Tibial artery (tissue), 4 donors: ENCODE measurements at regions not wholly inside any gene's neighbourhood (a gene's known extent, or its start where the extent isn't known, plus 50 kb on each side); places are given as distances from the start of the nearest gene placed in this dataset.

ENCODE experiments used
- DNase-seq, 2 donors: peaks; one replicate each; pipeline ENCODE4 v3.0.0-alpha.2; 2019
- H3K27ac ChIP-seq, 2 donors: fragments of 200-600 bp; sonication (generic) in 1 of 2; 1 replicate in 1 of 2; 2 replicates in 1 of 2; pipeline ENCODE4 v1.5.1; 2018 to 2019; ENCODE audit warnings: mild to moderate bottlenecking in 1 of 2
- H3K27me3 ChIP-seq, 2 donors: fragments of 200-600 bp; sonication (generic) in 1 of 2; one replicate each; pipeline versions ENCODE4 v1.5.1 to v1.6.0; 2016 to 2019
- H3K36me3 ChIP-seq, 3 donors: fragments of 200-600 bp; sonication (generic) in 2 of 3; one replicate each; pipeline ENCODE4 v1.5.1; 2016 to 2019; ENCODE audit warnings: mild to moderate bottlenecking in 2 of 3
- H3K4me1 ChIP-seq, 4 donors: fragments of 200-600 bp; sonication (generic) in 2 of 4; 1 replicate in 3 of 4; 2 replicates in 1 of 4; pipeline ENCODE4 v1.5.1; 2016 to 2019
- H3K4me3 ChIP-seq, 2 donors: fragments of 200-600 bp; sonication (generic) in 1 of 2; 1 replicate in 1 of 2; 2 replicates in 1 of 2; pipeline ENCODE4 v1.5.1; 2018 to 2019; ENCODE audit warnings: mild to moderate bottlenecking in 2 of 2
- H3K9me3 ChIP-seq, 3 donors: fragments of 200-600 bp; sonication (generic) in 1 of 3; one replicate each; pipeline ENCODE4 v1.5.1; 2016 to 2019
- CTCF ChIP-seq, 2 experiments: fragments of 200-600 bp in 1 of 2; fragments of 450-650 bp in 1 of 2; IDR thresholded peaks; one replicate each; pipeline ENCODE4 v1.5.1; 2017 to 2019; ENCODE audit warnings: antibody characterized with exemption in 2 of 2, mild to moderate bottlenecking in 1 of 2, moderate library complexity in 1 of 2
- intact Hi-C: fragments of 100-400 bp; cut with DNase I; formaldehyde crosslinking; loops from one replicate; pipeline ENCODE4 v1.15.0; 2023; ENCODE audit warnings: low total_unique reads

GRCh38 chr2:41865263-41865662 is 182.6 kb upstream of the PKDCC start:
- Histone ChIP-seq H3K36me3 (no peaks in the 10 kb centered on the region), H3K4me3 (no peak overlapping the region), H3K27ac (no peak overlapping the region), H3K9me3 (no peaks in the 10 kb centered on the region), H3K27me3 (peaks cover 0 to 8% of the 10 kb centered on the region in 2 donors), H3K4me1 (peaks cover 0 to 5% (median 0%) of the 10 kb centered on the region in 4 donors)
- intact Hi-C loops, result no loop called here
- DNase-seq, result no peak
- TF ChIP-seq CTCF (IDR thresholded peaks at IDR 0.05), result no peak

- Histone ChIP-seq H3K4me1 (peaks cover 0 to 21% (median 0%) of the 10 kb centered on the region in 4 donors), H3K27me3 (peaks cover 0 to 8% of the 10 kb centered on the region in 2 donors), H3K36me3 (no peaks in the 10 kb centered on the region), H3K9me3 (no peaks in the 10 kb centered on the region), H3K27ac (no peak overlapping the region), H3K4me3 (no peak overlapping the region)
- DNase-seq, result no peak
- intact Hi-C loops, result no loop called here
- no peak for TF ChIP-seq CTCF (IDR thresholded peaks at IDR 0.05)
These were observed 180.3 kb upstream of the PKDCC start for GRCh38 chr2:41867553-41867952.

DNA sequence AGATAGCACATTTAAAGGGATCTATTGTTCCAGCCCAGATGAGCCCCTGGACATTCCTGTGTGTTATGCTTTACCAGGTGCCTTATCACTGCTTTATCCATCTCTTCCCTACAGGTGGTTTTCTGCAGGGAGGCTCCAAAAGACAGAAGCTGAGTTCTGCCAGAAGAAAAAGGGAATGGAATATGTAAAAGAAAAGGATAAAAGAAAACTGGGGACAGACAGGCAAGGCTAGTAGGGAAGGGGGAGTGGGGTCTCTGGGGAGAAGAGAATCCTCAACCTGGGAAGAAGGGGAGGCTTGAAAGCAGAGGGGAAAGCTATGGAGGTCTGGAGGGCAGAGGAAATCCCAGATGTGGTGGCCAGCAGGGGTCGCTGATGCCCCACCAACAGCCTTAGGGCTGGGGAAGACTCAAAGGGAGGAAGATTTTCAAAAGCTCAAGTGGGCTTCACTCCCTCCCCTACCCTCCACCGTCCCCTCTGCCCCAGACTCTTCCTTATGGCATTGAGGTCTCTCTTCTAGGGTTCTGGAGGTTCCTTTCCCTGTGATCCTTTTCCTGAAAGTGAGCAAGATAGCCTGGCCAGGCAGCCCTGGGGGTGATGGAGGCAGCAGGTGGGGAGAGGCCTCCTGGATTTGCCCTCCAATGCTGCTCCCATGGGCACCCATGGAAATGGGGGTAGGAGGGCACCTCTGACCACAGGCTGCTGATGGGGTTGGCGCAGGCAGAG is 178.1 kb upstream of the PKDCC start:
- DNase-seq, result peak; percentile 59 to 87
- H3K4me1 ChIP-seq, result peaks cover 0 to 30% (median 0%) of the 10 kb centered on the region in 4 donors
- no peak overlapping the region for H3K27ac ChIP-seq
- TF ChIP-seq CTCF (IDR thresholded peaks at IDR 0.05), result peak; percentile 83 to 94
- no peaks in the 10 kb centered on the region for H3K9me3 ChIP-seq
- intact Hi-C loops, result loop anchor here (2.0 kb wide), 1 partner anchor 217 kb away; no protein-coding TSS in a partner anchor
- no peaks in the 10 kb centered on the region for H3K27me3 ChIP-seq
- H3K36me3 ChIP-seq, result no peaks in the 10 kb centered on the region
- no peak overlapping the region for H3K4me3 ChIP-seq

GRCh38 chr2:41870265-41870585 is 177.6 kb upstream of the PKDCC start:
- Histone ChIP-seq H3K27ac (no peak overlapping the region), H3K4me1 (peaks cover 0 to 30% (median 0%) of the 10 kb centered on the region in 4 donors), H3K27me3 (no peaks in the 10 kb centered on the region), H3K36me3 (no peaks in the 10 kb centered on the region), H3K4me3 (no peak overlapping the region), H3K9me3 (no peaks in the 10 kb centered on the region)
- no peak for TF ChIP-seq CTCF (IDR thresholded peaks at IDR 0.05)
- intact Hi-C loops, result loop anchor here (2.0 kb wide), 1 partner anchor 217 kb away; no protein-coding TSS in a partner anchor
- no peak for DNase-seq

- Histone ChIP-seq H3K4me3 (no peak overlapping the region), H3K36me3 (no peaks in the 10 kb centered on the region), H3K9me3 (no peaks in the 10 kb centered on the region), H3K27ac (peak overlapping the region in 1 of 2 donors; percentile 8), H3K27me3 (no peaks in the 10 kb centered on the region), H3K4me1 (peaks cover 0 to 30% (median 0%) of the 10 kb centered on the region in 4 donors)
- intact Hi-C loops, result loop anchor here (2.0 kb wide), 1 partner anchor 216 kb away; no protein-coding TSS in a partner anchor
- peak in 1 of 2 donors; percentile 44 for DNase-seq
- peak; percentile 27 to 44 for TF ChIP-seq CTCF (IDR thresholded peaks at IDR 0.05)
These were observed 176.7 kb upstream of the PKDCC start for GRCh38 chr2:41871080-41871479.
